HG03025 (cell line): ENCODE measurements at regions not wholly inside any gene's neighbourhood (a gene's known extent, or its start where the extent isn't known, plus 50 kb on each side); places are given as distances from the start of the nearest gene placed in this dataset.

Experiments
- ATAC-seq: cut with Tn5 transposase; IDR thresholded peaks from one replicate; pipeline ENCODE4 v1.9.1; 2021; ENCODE audit warnings: mild to moderate bottlenecking, moderate library complexity; ENCODE audit not compliant: unreplicated experiment, low FRiP score

GRCh38 chr2:126419403-126419802, 236.6 kb upstream of the GYPC start:
- ATAC-seq: no peak

GRCh38 chr2:126425943-126426342, 230.0 kb upstream of the GYPC start:
- ATAC-seq: no peak

- no peak for ATAC-seq
Measured at GRCh38 chr2:126429103-126429502, 226.9 kb upstream of the GYPC start.

GRCh38 chr2:126431136-126431535, 224.8 kb upstream of the GYPC start:
- no peak for ATAC-seq

GRCh38 chr2:126436411-126436810, 219.5 kb upstream of the GYPC start:
- ATAC-seq: no peak

GRCh38 chr2:126437016-126437415, 218.9 kb upstream of the GYPC start:
- no peak for ATAC-seq

GRCh38 chr2:126444512-126444911, 211.4 kb upstream of the GYPC start:
- ATAC-seq: no peak

GRCh38 chr2:126446106-126446695, 209.8 kb upstream of the GYPC start:
- ATAC-seq: no peak

- no peak for ATAC-seq
Measured at GRCh38 chr2:126448611-126449010, 207.3 kb upstream of the GYPC start.

GRCh38 chr2:126449677-126450076, 206.3 kb upstream of the GYPC start:
- peak; percentile 97 for ATAC-seq

- no peak for ATAC-seq
Measured at GRCh38 chr2:126463892-126464674, 191.9 kb upstream of the GYPC start.

GRCh38 chr2:126467367-126468054, 188.4 kb upstream of the GYPC start:
- peak; percentile 78 for ATAC-seq

- ATAC-seq: no peak
Measured at GRCh38 chr2:126475031-126475430, 180.9 kb upstream of the GYPC start.

- ATAC-seq: no peak
Measured at GRCh38 chr2:126476691-126477090, 179.3 kb upstream of the GYPC start.

GRCh38 chr2:126480033-126480432, 175.9 kb upstream of the GYPC start:
- ATAC-seq: no peak

- no peak for ATAC-seq
Measured at GRCh38 chr2:126482582-126483464, 173.1 kb upstream of the GYPC start.

GRCh38 chr2:126494593-126494992, 161.4 kb upstream of the GYPC start:
- ATAC-seq: no peak

- no peak for ATAC-seq
Measured at GRCh38 chr2:126495189-126495588, 160.8 kb upstream of the GYPC start.

- peak; percentile 91 for ATAC-seq
Measured at GRCh38 chr2:126496493-126496892, 159.5 kb upstream of the GYPC start.

- no peak for ATAC-seq
Measured at GRCh38 chr2:126503476-126503875, 152.5 kb upstream of the GYPC start.

GRCh38 chr2:126504949-126505348, 151.0 kb upstream of the GYPC start:
- no peak for ATAC-seq
